Adrenal gland (tissue), 9 donors: ENCODE measurements at regions not wholly inside any gene's neighbourhood (a gene's known extent, or its start where the extent isn't known, plus 50 kb on each side); places are given as distances from the start of the nearest gene placed in this dataset.
"Not testable (repeated sequence)": the region's sequence is repeated elsewhere in the genome, so short reads cannot be mapped to it uniquely, and the experiment has no call there.

Experiments
- DNase-seq, 7 donors: peaks; one replicate each; pipeline ENCODE4 v3.0.0-alpha.2; 2019 to 2020
- H3K27ac ChIP-seq, 5 donors: fragments of 200-600 bp; sonication (generic) in 4 of 5; 1 replicate in 3 of 5; 2 replicates in 2 of 5; pipeline versions ENCODE4 v1.5.1 to v1.8.0; 2016 to 2020; ENCODE audit warnings: mild to moderate bottlenecking in 1 of 5
- H3K27me3 ChIP-seq: fragments of 200-600 bp; 2 replicates; pipeline ENCODE4 v1.8.0; 2021
- H3K36me3 ChIP-seq, 2 donors: fragments of 200-600 bp; replicated peaks in 1 of 2; 1 replicate in 1 of 2; 2 replicates in 1 of 2; pipeline versions ENCODE4 v1.5.1 to v1.8.0; 2018 to 2022
- H3K4me1 ChIP-seq, 2 donors: fragments of 200-600 bp; replicated peaks in 1 of 2; 1 replicate in 1 of 2; 2 replicates in 1 of 2; pipeline versions ENCODE4 v1.5.1 to v1.8.0; 2018 to 2021
- H3K4me3 ChIP-seq, 4 donors: fragments of 200-600 bp; sonication (generic) in 3 of 4; one replicate each; pipeline ENCODE4 v1.5.1; 2016 to 2018
- H3K9me3 ChIP-seq, 3 donors: fragments of 200-600 bp; sonication (generic) in 1 of 3; replicated peaks in 1 of 3; 1 replicate in 2 of 3; 2 replicates in 1 of 3; pipeline versions ENCODE4 v1.5.1 to v1.8.0; 2016 to 2021
- WGBS, 4 donors: extraction: QIAGEN DNeasy Blood & Tissue Kit in 2 of 4; methylation state at CpG; one replicate each; pipeline versions ENCODE4 v1.1.5 to v1.1.7; 2013 to 2017; 5-methylcytosine and 5-hydroxymethylcytosine counted together
- intact Hi-C, 2 donors: fragments of 100-400 bp; cut with DNase I; formaldehyde crosslinking; loops; one replicate each; pipeline versions ENCODE4 v1.14.1 to v1.15.0; 2022 to 2023
- donor health status: healthy with polysubstance abuse.
- donor health status: Bipolar disorder and iron deficiency.
- donor health status: DM: yes; HTN: yes; CAD: no.
- donor health status: DM: no; HTN: no; CAD: no.
- donor health status: DM: no; HTN: no; CAD: no.

DNA sequence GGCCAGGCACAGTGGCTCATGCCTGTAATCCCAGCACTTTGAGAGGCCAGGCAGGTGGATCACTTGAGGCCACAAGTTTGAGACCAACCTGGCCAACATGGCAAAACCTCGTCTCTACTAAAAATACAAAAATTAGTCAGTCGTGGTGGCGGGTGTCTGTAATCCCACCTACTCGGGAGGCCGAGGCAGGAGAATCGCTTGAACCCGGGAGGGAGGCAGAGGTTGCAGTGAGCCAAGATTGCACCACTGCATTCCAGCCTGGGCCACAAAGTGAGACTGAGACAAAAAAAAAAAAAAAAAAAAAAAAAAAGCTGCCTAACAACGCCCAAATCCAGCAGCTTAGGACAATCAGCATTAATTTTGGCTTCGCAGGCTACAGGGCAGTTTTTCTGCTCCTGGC is 167.1 kb downstream of the GOSR1 start:
- 82 to 92% (median 88%) methylated on average over 6 to 8 of the region's 9 CpGs for WGBS, 4 donors
- H3K27me3 ChIP-seq, DNase-seq, H3K4me1 ChIP-seq, H3K36me3 ChIP-seq, H3K27ac ChIP-seq, H3K4me3 ChIP-seq, H3K9me3 ChIP-seq, intact Hi-C loops: not testable (repeated sequence)

DNA sequence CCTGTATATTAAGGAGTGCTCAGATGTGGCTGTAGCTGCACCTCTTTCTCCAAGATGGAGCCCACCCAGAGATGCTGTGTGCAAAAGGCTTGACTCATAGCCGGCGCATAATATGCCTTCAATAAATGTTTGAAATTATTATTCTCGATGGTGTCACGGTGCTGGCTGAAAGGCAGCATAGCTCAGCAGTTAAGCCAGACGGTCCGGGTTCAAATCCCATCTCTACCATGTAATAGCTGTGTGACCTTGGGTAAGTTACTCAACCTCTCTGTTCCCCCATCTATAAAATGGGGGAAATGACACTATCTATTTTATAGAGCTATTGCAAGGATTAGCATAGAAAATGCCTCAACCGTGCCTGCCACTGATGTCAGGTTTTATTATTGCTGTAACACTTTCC is 164.2 kb downstream of the GOSR1 start:
- intact Hi-C loops, H3K27me3 ChIP-seq, H3K9me3 ChIP-seq, H3K36me3 ChIP-seq, H3K4me1 ChIP-seq, H3K27ac ChIP-seq, H3K4me3 ChIP-seq, DNase-seq: not testable (repeated sequence)
- 81 to 98% (median 93%) methylated on average over 4 to 6 of the region's 7 CpGs for WGBS, 4 donors

DNA sequence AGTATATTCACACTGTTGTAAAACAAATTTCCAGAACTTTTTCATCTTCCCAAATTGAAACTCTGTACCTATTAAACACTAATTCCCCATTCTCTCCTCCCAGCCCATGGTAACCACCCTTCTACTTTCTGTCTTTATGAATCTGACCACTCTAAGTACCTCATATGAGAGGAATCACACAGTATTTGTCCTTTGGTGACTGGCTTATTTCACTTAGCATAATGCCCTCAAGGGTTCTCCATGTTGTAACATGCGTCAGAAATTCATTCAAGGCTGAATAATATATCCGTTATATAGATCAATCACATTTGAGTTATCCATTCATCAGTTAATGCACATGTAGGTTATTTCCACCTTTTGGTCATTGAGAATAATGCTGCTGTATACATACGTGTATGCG is 162.2 kb downstream of the GOSR1 start:
- intact Hi-C loops, H3K4me3 ChIP-seq, H3K9me3 ChIP-seq, DNase-seq, H3K27me3 ChIP-seq, H3K27ac ChIP-seq, H3K36me3 ChIP-seq, H3K4me1 ChIP-seq: not testable (repeated sequence)
- WGBS, 4 donors = 70 to 94% (median 79%) methylated on average over 2 to 3 of the region's 4 CpGs

- H3K27ac ChIP-seq, H3K4me1 ChIP-seq, DNase-seq, H3K36me3 ChIP-seq, H3K4me3 ChIP-seq, H3K27me3 ChIP-seq, intact Hi-C loops, H3K9me3 ChIP-seq: not testable (repeated sequence)
- 66 to 79% (median 74%) methylated on average over 2 to 3 of the region's 4 CpGs; no CpG with 5 or more reads in 1 of the 4 donors for WGBS, 4 donors
These were observed 161.8 kb downstream of the GOSR1 start for GRCh38 chr17:30638968-30639367.

DNA sequence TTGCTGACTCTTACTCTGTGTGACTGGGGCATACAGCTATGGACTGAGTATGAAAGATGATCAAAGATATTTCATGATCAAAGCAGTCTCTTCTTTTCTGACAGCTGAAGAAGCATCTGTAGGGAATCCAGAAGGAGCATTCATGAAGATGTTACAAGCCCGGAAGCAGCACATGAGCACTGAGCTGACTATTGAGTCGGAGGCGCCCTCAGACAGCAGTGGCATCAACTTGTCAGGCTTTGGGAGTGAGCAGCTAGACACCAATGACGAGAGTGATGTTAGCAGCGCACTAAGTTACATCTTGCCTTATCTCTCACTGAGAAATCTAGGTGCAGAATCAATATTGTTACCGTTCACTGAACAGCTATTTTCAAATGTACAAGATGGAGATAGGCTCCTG is 154.4 kb downstream of the GOSR1 start:
- H3K27me3 ChIP-seq, H3K4me3 ChIP-seq, H3K27ac ChIP-seq, intact Hi-C loops, H3K4me1 ChIP-seq, H3K36me3 ChIP-seq, H3K9me3 ChIP-seq, DNase-seq: not testable (repeated sequence)
- WGBS, 4 donors = 89 to 98% (median 96%) methylated on average over 6 of the region's 6 CpGs

- H3K27me3 ChIP-seq, H3K9me3 ChIP-seq, H3K4me1 ChIP-seq, intact Hi-C loops, H3K36me3 ChIP-seq, DNase-seq, H3K27ac ChIP-seq, H3K4me3 ChIP-seq: not testable (repeated sequence)
- 97 to 100% (median 99%) methylated on average over 4 to 11 of the region's 18 CpGs; no CpG with 5 or more reads in 1 of the 4 donors for WGBS, 4 donors
These were observed 148.2 kb downstream of the GOSR1 start for GRCh38 chr17:30625380-30625779.

- H3K9me3 ChIP-seq, H3K27me3 ChIP-seq, H3K27ac ChIP-seq, H3K36me3 ChIP-seq, DNase-seq, H3K4me1 ChIP-seq, H3K4me3 ChIP-seq, intact Hi-C loops: not testable (repeated sequence)
- WGBS, 4 donors = 94 to 96% (median 96%) methylated on average over 16 of the region's 16 CpGs
These were observed 147.0 kb downstream of the GOSR1 start for GRCh38 chr17:30624180-30624579.

DNA sequence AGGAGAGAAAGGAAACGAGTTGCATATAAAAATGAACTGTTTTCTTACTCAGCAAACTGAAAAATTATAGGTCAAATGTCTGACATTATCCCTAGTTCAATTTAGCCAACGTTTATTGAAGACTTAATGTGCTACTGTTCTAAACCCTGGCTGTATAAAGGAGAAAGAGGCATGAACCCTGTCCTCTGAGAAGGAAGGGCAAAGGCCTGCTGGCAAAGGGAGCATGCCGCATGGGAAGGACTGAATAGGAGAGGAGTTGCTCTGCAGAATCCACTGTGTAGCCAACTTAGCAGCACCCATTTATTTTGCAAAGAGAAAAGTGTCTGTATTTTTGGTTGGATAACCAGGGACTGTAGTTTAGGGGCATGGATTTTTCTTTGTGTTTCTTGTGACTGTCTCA is 132.5 kb downstream of the GOSR1 start:
- intact Hi-C loops, H3K4me3 ChIP-seq, H3K36me3 ChIP-seq, H3K4me1 ChIP-seq, H3K9me3 ChIP-seq, H3K27ac ChIP-seq, H3K27me3 ChIP-seq, DNase-seq: not testable (repeated sequence)
- 36 to 68% (median 43%) methylated on average over 2 of the region's 3 CpGs for WGBS, 4 donors
